ENCODE measurements at regions not wholly inside any gene's neighbourhood (a gene's known extent, or its start where the extent isn't known, plus 50 kb on each side); places are given as distances from the start of the nearest gene placed in this dataset.

- TF ChIP-seq CTCF (conservative IDR thresholded peaks at IDR 0.05; ENCODE audit: low read length) (no peak), EZH2phosphoT487 (IDR thresholded peaks at IDR 0.05; ENCODE audit: borderline replicate concordance, low read depth, low read length) (no peak)
These were observed 327.7 kb downstream of the CDC5L start for GRCh38 chr6:44715188-44715587.
